VCaP (cell line): ENCODE measurements at regions not wholly inside any gene's neighbourhood (a gene's known extent, or its start where the extent isn't known, plus 50 kb on each side); places are given as distances from the start of the nearest gene placed in this dataset.

ENCODE experiments used
- H3K27ac ChIP-seq: fragments of 450-650 bp; 2 replicates; pipeline ENCODE4 v1.5.1; 2017
- CTCF ChIP-seq: fragments of 450-650 bp; conservative IDR thresholded peaks from 2 replicates; pipeline ENCODE4 v1.5.1; 2017; ENCODE audit warnings: mild to moderate bottlenecking, moderate library complexity

- no peak overlapping the region for H3K27ac ChIP-seq
- TF ChIP-seq CTCF: no peak
Observed at GRCh38 chr4:148630051-148630450, 187.8 kb upstream of the NR3C2 start.

- H3K27ac ChIP-seq: no peak overlapping the region
- TF ChIP-seq CTCF: no peak
Observed at GRCh38 chr4:148618856-148619255, 176.6 kb upstream of the NR3C2 start.

DNA sequence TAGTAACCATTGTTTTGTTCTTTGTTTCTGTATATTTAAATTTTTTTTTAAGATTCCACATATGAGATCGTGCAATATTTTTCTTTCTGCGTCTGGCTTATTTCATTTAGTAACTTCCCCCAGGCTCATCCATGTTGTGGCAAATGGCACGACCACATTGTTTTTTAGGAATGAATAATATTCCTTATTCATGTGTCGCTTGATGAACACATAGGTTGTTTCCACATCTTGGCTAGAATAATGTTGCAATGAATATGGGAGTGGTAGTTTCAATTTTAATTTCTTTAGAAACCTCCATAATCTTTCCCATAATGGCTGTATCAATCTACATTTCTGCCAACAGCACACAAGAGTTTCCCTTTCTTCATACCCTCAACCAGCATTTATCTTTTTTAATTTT is 166.8 kb upstream of the NR3C2 start:
- no peak overlapping the region for H3K27ac ChIP-seq
- no peak for TF ChIP-seq CTCF

DNA sequence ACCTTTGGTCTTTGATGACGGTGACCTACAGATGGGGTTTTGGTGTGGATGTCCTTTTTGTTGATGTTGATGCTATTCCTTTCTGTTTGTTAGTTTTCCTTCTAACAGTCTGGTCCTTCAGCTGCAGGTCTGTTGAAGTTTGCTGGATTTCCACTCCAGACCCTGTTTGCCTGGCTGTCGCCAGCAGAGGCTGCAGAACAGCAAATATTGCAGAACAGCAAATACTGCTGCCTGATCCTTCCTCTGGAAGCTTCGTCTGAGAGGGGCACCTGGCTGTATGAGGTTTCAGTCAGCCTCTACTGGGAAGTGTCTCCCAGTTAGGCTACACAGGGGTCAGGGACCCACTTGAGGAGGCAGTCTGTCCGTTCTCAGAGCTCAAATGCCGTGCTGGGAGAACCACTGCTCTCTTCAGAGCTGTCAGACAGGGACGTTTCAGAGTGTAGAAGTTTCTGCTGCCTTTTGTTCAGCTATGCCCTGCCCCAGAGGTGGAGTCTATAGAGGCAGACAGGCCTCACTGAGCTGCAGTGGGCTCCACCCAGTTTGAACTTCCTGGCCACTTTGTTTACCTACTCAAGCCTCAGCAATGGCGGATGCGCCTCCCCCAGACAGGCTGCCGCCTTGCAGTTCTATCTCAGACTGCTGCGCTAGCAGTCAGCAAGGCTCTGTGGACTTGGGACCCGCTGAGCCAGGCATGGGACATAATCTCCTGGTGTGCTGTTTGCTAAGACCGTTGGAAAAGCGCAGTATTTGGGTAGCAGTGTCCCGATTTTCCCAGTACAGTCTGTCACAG is 156.4 kb upstream of the NR3C2 start:
- peak; percentile 54 for TF ChIP-seq CTCF
- peak overlapping the region; percentile 56 for H3K27ac ChIP-seq

DNA sequence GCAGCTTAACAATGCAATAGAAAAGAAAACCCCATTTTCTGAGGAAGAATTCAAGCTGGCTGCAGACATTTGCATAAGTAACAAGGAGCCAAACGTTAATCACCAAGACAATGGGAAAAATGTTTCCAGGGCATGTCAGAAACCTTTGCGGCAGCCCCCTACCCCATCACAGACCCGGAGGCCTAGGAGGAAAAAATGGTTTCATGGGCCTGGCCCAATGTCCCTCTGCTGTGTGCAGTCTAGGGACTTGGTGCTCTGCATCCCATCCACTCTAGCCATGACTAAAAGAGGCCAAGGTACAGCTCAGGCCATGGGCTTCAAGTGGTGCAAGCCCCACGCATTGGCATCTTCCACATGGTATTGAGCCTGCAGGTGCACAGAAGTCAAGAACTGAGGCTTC is 147.0 kb upstream of the NR3C2 start:
- no peak for TF ChIP-seq CTCF

GRCh38 chr4:148575577-148575976 is 133.4 kb upstream of the NR3C2 start:
- no peak overlapping the region for H3K27ac ChIP-seq
- TF ChIP-seq CTCF: no peak

More for the DNA sequence above, 147.0 kb upstream of the NR3C2 start:
- no peak overlapping the region for H3K27ac ChIP-seq

- TF ChIP-seq CTCF: no peak
- no peak overlapping the region for H3K27ac ChIP-seq
Observed at GRCh38 chr4:148574911-148575310, 132.7 kb upstream of the NR3C2 start.
